Heart left ventricle (tissue), 13 donors: ENCODE measurements at regions not wholly inside any gene's neighbourhood (a gene's known extent, or its start where the extent isn't known, plus 50 kb on each side); places are given as distances from the start of the nearest gene placed in this dataset.

Experiments used
- POLR2A ChIP-seq, 2 donors: fragments of 450-650 bp; IDR thresholded peaks; one replicate each; pipeline ENCODE4 v1.6.1; 2017; ENCODE audit warnings: antibody characterized with exemption in 2 of 2, mild to moderate bottlenecking in 2 of 2, moderate library complexity in 2 of 2
- TF ChIP-seq, protein P1 (sequence below), 12 donors: fragments of 200-600 bp; sonication (generic) in 4 of 12; IDR thresholded peaks; one replicate each; pipeline versions ENCODE4 v1.5.0 to v1.8.0; 2018 to 2022; ENCODE audit warnings: antibody characterized with exemption in 12 of 12, mild to moderate bottlenecking in 5 of 12
- donor health status: ischemic (EF 13 %, LVEDD 7.1; RV severe dilation, severe dysfunction).
- donor health status: DM: no; HTN: yes; CAD: no.
- donor health status: DM: no; HTN: no; CAD: no.
- donor health status: ischemic (EF 25% LVEDD 6.9; RV normal size, moderate dysfunction).
- donor health status: ischemic (EF 25% LVEDD 5.7; RV mildly dilated, moderate dysfunction).
- donor health status: ischemic (EF 35%, LVEDD 5.7; RV mildly dilated, moderate dysfunction).
- donor health status: nonischemic (EF 11% LVEDD 7.7; RV severe dilation, severe dysfunction).
- donor health status: DM: yes; HTN: yes; CAD: no.
- donor health status: PGD.
- donor health status: ischemic (EF 29% LVEDD 5.4; RV normal size, mild dysfunction).
- donor health status: nonischemic (EF 23%, LVEDD 6.1; RV moderate dilation, normal function).

DNA sequence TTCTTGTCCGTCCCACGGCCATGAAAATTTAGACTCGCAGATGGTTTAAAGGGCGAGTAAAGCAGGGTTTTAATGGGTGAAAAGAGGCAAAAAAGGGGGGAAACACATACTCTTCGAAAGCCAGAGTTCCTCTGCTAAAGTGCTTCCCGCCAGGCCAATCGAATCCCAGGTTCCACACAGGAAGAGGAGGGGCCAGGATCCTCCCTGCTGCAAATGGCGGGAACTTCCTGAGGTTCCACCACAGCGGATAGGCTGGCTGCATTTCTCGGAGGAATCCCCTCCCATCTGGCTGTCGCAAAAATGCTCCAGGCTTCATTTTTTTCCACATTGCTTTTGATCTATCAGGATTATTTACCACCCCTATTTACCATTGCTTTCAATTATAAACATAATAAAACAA lies 670.1 kb upstream of the CA10 start:
- TF ChIP-seq, protein P1, sequence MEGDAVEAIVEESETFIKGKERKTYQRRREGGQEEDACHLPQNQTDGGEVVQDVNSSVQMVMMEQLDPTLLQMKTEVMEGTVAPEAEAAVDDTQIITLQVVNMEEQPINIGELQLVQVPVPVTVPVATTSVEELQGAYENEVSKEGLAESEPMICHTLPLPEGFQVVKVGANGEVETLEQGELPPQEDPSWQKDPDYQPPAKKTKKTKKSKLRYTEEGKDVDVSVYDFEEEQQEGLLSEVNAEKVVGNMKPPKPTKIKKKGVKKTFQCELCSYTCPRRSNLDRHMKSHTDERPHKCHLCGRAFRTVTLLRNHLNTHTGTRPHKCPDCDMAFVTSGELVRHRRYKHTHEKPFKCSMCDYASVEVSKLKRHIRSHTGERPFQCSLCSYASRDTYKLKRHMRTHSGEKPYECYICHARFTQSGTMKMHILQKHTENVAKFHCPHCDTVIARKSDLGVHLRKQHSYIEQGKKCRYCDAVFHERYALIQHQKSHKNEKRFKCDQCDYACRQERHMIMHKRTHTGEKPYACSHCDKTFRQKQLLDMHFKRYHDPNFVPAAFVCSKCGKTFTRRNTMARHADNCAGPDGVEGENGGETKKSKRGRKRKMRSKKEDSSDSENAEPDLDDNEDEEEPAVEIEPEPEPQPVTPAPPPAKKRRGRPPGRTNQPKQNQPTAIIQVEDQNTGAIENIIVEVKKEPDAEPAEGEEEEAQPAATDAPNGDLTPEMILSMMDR (IDR thresholded peaks at IDR 0.05) = no peak
- TF ChIP-seq POLR2A (IDR thresholded peaks at IDR 0.05) = no peak
